ENCODE measurements at regions not wholly inside any gene's neighbourhood (a gene's known extent, or its start where the extent isn't known, plus 50 kb on each side); places are given as distances from the start of the nearest gene placed in this dataset.

DNA sequence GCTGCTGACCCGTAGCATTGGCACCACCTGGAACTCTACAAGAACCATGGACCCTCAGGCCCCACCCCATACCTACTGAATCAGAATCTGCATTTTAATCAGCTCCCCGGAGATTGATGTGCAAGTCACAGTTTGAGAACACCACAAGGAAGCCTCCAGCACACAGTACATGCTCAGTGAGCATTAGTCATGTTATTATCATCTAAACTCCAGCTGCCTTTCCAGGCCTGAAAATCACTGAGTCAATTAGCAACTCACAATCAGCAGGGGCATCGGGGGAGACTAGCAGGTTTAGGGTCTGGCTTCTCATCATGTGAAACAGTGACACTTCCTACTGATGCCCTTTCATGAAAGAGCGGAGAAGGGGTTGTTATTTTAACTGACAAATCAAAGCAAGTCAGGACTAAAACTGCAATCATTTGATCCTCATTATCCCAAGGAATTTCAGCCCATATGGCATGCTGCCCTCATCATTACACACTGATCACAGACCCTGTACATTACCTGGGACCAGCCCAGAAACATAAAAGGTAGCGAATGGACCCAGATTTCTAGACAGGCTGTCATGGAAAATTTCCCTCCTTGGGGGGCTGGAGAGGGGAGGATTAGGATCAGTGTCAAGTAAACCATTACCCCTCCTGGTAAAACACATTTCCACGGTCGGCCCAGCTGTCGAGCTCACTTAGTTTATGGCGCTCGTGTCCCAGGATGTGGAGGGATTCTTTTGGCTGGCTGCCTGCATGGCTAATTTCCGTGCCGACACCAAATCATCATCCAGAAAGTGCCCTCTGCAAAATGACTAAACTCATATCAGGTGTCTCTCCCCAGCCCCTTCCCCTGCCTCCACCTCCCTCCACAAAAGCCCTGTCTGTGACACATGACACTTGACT, 122.8 kb downstream of the PRLHR start:
- DNase-seq (ENCODE audit: low read depth in 4 of 4, low spot score in 2 of 4) = peak in 1 of 4 donors; percentile 28

DNA sequence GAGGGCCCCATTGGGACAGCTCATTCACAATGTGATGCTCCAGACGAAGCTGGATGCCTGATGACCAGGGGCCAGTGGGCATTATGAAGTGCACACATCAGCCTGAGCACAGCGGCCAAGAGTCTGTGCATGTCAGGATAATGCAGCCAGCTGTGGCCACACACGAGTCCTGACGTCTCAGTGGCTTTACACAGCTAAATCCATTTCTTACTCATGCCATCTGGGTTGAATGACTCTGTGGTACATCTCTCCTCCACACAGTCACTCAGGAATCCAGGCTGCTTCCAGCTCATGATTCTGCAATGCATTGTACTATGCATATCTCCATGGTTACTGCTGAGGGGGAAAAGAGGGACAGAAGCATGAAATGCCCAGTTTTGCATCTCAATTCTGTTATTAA, 123.6 kb downstream of the PRLHR start:
- DNase-seq (ENCODE audit: low read depth in 4 of 4, low spot score in 2 of 4) = no peak

DNA sequence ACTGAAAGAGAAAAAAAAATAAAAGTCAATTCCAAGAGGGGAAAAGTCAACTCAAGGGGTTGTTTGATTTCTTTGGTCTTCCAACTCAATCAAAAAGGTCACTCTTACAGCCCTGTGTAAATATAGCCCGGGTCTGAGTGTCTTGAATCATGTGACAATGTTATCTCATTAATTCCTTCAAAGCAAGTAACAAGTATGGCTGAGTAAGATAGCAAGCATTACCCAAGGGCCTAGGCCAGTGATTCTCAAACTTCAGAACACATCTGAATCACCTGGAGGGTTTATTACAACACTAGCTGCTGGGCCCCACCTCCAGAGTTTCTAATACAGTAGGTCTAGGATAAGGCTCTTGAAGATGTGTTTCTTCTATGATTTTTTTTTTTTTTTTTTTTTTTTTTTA, 125.0 kb downstream of the PRLHR start:
- DNase-seq (ENCODE audit: low read depth in 4 of 4, low spot score in 2 of 4) = no peak

DNA sequence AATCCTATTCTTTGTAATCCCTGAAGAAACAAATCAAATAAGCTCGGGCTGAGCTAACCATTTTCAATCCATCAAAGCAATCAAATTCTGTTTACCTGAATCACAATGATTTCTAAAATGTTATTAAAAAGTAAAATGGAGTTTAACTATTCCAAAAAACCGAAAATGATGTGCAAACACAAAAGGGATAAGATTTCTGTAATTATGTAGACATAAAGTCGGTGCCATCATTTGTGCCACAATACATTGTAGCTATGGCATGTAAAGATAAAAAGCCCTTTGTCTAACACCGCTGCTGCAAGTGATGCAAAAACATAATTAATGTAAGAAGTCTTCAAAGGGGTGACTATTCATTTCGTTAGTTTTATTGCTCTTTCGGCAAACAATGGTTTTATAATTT, 125.1 kb upstream of the FAM204A start:
- DNase-seq (ENCODE audit: low read depth in 4 of 4, low spot score in 2 of 4) = no peak

DNA sequence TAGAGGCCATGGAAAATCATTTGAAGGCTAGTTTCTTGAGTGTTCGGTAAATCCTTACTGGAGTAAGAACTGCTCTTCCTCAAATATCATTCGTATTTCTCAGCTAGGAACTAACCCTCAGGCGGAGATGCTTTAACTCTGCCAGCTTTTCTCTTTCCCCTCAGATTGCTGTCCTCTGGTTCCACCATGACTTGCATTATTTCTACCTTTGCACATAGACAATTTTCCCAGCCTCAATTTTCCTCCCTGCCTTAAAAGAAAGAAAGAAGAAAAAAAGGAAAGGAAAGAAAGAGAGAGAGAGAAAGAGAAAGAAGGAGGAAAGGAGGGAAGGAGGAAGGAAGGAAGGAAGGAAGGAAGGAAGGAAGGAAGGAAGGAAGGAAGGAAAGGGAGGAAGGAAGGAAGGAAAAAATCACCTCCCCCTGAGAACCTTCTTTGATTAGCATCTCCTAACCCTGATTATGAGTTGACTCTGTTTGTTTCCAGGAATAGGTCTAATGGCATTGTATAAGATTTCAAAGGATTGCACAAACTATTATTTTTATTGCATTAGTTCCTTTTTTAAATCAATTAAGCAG, 123.3 kb upstream of the FAM204A start:
- no peak for DNase-seq (ENCODE audit: low read depth in 4 of 4, low spot score in 2 of 4)

DNA sequence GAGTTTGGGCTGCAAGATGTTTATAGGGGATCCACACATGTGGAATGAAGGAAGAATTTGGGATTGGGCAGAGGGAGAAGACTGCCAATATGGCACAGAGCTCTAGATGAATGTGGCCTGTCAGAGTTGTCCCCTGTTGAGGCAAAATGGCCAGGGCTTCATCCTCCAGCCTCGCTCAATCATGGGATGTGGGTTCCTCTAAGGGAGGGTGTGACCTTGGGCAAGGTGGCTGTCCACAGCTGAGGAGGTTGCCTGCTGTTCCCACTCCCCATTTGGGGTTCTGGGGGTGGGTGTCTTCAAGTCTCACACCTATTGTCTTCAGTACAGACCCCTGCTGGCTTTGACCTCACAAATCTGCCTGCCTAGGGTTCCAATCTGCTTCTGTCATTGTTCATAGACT, 121.6 kb upstream of the FAM204A start:
- no peak for DNase-seq (ENCODE audit: low read depth in 4 of 4, low spot score in 2 of 4)

DNA sequence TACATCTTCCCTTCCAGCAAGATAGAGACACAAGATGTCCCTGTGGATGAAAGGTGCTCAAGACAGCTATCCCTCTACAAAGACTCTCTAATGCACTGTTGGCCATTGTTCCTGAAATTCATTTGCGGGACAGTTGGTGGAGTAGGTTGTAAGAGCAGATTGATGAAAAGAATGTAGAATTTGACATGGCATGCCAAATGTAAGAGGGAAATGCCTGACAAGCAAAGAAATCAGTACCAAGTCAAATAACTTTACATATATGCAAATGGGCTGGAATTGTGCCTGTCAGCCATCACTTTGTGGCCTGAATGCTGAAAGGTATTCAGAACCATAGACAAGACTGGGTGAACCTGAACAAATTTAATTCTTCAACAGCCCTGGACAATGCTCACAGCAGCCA, 120.3 kb upstream of the FAM204A start:
- no peak for DNase-seq (ENCODE audit: low read depth in 4 of 4, low spot score in 2 of 4)

DNA sequence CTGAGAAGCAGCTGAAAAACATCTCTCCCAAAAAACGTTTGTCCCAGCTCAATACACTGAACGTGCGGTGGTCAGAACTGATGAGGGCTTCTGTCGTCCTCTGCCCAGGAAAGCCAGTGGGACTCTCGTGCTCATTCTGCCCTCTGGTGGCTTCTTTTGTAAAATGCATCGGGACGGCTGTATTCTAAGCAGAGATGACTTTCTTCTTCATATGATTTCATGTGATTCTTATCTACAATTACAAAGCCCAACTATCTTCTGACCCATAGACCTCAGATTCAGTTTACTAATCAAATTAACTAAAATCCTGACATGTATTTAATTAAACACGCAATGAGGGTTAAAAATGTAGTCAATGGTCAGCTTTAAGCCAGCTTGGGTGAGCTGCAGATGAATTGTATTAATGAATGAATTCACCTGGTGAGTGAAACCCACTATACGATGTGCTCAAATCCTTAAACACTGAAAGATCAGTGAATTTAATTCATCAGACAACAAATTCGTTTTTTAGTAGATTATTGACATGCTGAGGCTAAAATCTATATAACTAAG, 117.6 kb upstream of the FAM204A start:
- DNase-seq (ENCODE audit: low read depth in 4 of 4, low spot score in 2 of 4) = peak in 1 of 4 donors; percentile 76

DNA sequence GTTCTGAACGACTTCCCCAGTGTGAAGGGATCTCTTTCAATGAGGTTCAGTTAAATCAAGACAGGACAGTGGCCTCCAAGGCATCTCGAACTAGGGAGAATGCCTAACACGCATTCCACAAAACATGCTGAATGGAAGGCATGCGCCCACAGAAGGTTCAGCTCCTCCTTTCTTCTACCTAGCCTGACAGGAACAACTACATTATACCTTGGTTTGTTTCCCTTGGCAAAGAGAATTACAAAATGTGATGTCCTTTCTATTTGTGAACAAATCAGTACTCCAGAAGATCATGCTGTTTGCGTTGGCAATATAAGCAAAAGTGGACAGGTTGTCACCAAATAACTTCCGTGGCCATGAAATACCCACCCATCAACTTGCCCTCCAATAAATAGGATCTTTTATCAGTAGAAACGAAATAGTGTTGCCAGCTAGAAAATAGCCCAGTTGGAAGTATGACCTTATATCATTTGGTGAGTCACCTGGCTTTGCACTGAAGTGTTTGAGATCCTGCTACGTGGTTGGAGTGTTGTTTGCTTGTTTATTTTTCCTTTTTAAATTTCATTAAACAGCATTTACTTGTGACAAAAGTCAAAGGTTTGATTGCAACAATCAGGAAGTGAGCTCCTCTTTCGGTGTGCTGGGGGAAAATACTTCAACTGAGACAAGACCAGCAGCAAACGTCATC, 117.0 kb upstream of the FAM204A start:
- DNase-seq (ENCODE audit: low read depth in 4 of 4, low spot score in 2 of 4) = no peak

DNA sequence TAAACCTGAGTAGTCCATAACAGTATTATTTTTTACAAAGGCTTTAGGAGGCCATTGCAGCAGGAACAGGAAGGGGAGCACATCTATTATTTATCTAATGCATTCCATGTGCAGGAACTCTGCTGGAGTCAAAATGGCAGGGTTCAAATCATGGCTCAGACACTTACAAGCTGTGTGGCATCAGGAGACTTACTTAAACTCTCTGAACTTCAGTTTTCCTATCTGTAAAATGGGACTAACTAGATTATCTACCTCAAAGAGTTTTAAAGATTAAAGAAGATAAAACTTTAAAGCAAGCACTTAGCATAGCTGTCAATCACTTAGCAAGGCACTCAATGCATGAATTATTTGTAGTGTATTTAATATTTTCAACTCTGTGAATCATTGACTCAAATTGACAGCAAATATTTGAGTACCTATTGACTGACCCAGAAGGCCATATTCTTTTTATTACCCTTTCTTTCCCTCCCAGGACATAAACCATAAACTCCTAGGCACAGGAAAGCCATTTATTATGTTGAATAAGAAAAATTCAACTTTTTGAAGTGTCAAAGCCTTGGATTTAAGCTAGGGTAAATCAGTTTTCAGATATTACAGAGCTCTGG, 115.8 kb upstream of the FAM204A start:
- no peak for DNase-seq (ENCODE audit: low read depth in 4 of 4, low spot score in 2 of 4)

DNA sequence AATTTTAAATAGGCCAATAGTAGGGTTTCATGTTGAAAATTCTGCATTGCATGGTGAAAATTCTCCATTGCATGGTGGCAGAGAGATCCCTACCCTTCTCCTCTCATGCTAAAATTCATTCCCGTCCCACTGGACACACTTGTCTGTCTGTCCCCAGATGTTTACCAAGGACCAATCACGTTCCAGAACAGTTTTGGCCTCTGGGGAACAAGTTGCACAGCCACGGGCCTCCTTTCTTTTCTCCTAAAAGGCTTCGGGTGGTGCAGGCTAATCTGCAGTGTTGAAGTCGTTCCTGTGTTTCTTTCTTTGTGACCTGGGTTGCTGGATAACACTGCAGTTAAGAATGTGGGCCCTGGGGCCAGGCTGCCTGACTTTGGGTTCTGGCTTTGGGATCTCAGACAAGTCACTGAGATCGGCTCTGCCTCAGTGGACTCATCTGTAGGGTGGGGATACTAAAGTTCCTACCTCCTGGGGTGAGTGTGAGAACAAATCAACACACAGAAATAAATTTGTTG, 113.1 kb upstream of the FAM204A start:
- DNase-seq (ENCODE audit: low read depth in 4 of 4, low spot score in 2 of 4) = no peak

DNA sequence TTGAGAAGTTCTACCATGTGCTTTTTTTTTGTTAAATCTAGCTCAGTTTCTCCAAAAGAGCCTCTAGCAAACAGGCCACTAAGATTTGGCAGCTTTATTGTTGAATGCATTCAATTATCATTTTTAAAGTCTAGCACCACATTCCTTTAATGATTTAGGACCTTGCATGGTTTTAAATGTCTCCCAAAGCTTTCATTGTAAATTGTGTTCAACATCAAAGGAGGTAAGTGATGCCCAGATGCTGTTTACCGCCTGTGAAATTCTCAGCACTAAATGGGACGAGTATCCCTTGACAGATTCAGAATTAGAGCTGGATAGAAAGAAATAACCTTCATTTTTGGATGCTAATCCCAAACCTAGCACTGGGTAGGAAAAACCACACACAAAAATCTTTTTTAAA, 112.1 kb upstream of the FAM204A start:
- no peak for DNase-seq (ENCODE audit: low read depth in 4 of 4, low spot score in 2 of 4)

DNA sequence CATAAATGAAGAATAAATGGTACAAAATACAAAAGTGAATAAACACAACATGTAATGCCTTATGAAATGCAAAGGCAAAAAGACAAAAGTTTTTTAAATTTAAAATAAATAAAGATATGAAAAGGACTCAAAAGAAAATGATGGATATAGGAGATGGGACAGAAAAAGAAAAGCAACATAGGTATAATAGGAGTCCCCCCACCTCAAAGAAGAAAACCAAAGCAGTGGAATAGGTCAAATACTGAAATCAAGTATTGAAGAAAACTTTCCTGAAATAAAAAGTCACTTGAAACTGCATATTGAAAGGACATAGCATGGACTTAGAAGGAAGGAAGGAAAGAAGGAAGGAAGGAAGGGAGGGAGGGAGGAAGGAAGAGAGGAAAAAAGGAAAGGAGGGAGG, 110.0 kb upstream of the FAM204A start:
- no peak for DNase-seq (ENCODE audit: low read depth in 4 of 4, low spot score in 2 of 4)

DNA sequence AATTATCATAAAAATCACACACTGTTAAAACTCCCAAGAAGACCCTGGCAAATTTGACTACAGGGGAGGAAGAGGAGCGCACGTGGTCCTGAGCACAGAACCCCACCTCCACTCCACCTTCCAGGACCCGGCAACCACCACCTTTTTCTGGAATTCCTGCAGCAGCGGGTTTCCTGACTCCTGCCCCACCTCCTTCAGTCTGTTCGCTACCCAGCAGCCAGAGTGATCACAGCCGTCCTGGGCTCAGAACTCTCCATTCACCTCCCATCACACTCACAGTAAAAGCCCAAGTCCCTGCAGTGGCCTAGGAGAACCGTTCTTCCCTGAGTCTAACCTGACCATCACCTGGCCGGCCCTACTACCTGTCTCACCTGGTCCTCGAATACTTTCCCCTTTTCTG, 107.4 kb upstream of the FAM204A start:
- no peak for DNase-seq (ENCODE audit: low read depth in 4 of 4, low spot score in 2 of 4)

DNA sequence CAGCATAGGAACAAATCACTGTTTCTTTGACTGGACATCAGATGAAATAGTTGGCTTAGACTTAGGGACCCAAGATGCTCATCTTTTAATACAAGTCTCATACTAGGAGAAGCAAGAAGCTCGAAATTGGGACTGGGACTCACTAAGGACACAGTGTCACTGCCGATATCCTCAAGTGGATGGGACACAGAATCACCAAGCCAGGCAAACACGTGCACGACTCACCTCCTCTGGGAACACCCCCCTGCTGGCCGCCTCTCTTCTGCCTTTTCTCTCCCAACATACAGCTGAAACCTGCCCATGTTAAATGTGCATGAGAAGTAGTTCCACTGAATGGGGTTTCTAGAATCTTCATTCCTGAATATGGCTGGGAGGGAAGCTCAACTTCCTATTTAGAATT, 106.6 kb upstream of the FAM204A start:
- DNase-seq (ENCODE audit: low read depth in 4 of 4, low spot score in 2 of 4) = no peak

DNA sequence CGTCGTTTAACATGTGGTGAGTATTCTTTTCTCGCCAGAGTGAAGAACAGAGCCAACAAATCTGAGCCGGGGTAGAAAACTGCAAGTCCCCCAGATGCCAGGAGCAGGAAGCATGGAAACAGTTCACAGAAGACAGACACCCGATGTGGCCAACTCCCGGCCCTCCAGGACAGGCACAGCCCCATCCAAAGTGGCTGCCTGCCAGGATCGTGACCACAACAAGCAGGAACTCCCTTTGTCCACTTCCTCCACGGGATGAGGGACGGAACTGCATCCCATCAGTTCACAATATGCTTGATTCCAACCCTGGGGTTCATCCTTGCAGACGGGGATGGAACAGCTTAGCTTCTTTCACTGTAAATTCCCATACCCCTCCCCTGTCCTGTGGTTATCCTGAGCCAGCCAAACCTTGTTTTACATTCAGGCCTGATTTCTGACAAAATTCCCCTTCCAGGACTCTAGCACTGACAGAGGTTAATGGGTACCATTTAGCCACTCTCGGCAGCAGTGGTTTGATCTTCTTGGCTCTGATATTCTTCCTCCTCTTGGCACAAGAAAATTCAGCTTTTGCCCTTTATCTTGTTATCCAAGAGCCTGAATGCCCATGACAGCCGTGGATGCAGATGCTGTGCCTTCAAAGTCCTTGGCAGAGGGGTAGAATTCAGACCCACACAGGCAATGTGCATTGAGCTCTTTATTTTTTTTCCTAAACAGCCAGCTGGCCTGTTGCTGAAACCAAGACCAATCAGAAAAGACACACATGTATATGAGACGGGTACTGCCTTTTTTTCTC, 105.5 kb upstream of the FAM204A start:
- no peak for DNase-seq (ENCODE audit: low read depth in 4 of 4, low spot score in 2 of 4)

DNA sequence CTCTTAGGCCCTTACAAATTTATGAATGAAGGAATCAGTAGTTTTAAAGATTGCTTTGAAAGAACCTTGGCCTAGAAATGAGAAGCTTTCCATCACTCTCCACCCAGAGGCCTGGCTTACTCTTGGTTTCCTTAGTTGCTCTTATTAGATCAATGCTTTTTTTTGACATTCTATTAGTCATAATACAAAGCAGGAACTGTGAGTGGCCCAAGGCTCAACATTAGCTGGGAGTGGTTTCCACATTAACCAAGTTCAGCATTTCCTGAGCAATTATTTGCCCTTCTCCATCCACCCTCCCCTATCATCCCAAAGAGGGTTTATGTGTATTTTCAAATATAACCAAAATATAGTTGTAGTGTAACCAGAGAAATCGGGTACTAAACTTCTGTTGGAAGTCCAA, 103.4 kb upstream of the FAM204A start:
- DNase-seq (ENCODE audit: low read depth in 4 of 4, low spot score in 2 of 4) = no peak

DNA sequence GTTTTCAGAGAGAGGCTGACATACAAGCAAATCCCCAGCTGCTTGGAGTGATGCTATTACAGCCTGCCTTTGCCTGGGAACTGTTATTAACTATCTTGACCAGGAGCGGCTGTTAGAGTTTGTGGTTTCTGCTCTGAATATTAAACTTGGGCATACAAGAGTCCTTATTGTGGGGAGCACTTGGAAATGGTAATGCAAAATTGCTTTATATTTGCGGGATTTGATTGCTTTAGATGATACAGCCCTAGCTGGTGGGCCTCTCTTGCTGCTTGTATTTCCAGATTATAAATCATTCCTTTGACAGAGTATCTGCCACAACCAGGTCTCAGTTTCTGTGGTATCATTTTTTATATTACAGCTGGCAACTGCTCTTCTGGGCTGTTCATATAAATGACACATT, 101.9 kb upstream of the FAM204A start:
- DNase-seq (ENCODE audit: low read depth in 4 of 4, low spot score in 2 of 4) = no peak

DNA sequence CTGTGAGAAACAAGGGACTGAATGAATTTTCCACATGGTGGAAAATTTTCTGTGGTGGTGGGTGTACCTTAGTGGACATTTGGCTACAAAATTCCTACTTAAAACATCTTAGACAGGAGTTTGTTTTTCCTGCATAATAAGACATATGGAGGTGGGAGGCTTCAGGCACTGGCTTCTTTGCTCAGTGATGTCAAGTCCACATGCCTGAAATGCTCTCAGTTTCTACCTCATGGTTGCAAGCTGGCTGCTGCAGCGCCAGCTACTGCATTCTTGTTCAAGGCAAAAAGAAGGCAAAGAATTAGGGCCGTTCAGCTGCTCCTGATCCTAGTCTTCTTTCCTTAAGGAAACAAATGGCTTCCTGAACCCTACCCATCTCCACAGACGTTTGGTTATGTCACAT, 99.9 kb upstream of the FAM204A start:
- no peak for DNase-seq (ENCODE audit: low read depth in 4 of 4, low spot score in 2 of 4)

DNA sequence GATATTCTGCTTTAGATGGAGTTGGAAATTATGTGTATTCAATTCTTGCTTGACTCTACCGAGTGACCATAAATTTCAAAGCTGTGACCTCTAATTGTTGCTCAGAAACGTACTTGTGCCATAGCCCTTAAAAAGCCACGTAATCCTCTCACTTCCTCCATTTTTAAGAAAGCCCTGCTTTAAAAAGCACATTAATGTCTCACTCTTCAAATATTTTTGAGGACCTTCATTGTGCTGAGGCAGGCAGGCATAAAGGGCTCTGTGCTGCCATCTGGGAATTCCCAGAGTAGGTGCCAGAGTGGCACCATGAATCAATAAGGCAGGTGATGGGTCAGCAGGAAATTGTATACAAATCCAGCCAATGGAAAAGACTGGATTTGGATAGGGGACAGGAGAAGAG, 97.7 kb upstream of the FAM204A start:
- DNase-seq (ENCODE audit: low read depth in 4 of 4, low spot score in 2 of 4) = no peak

All from left renal cortex interstitium (tissue), 4 donors.